ENCODE measurements at regions not wholly inside any gene's neighbourhood (a gene's known extent, or its start where the extent isn't known, plus 50 kb on each side); places are given as distances from the start of the nearest gene placed in this dataset.

GRCh38 chr21:27424601-27425000, 457.7 kb upstream of the ADAMTS5 start:
- no peak for DNase-seq (ENCODE audit: low read depth in 1 of 2, low spot score in 1 of 2)

- no peak for DNase-seq (ENCODE audit: low read depth in 1 of 2, low spot score in 1 of 2)
These were observed 457.2 kb upstream of the ADAMTS5 start for GRCh38 chr21:27423906-27424595.

- no peak for DNase-seq (ENCODE audit: low read depth in 1 of 2, low spot score in 1 of 2)
These were observed 456.1 kb upstream of the ADAMTS5 start for GRCh38 chr21:27423038-27423437.

- DNase-seq (ENCODE audit: low read depth in 1 of 2, low spot score in 1 of 2), result no peak
These were observed 455.5 kb upstream of the ADAMTS5 start for GRCh38 chr21:27422435-27422834.

- no peak for DNase-seq (ENCODE audit: low read depth in 1 of 2, low spot score in 1 of 2)
These were observed 454.8 kb upstream of the ADAMTS5 start for GRCh38 chr21:27421654-27422053.

- no peak for DNase-seq (ENCODE audit: low read depth in 1 of 2, low spot score in 1 of 2)
These were observed 452.3 kb upstream of the ADAMTS5 start for GRCh38 chr21:27419153-27419552.

GRCh38 chr21:27418346-27418745, 451.5 kb upstream of the ADAMTS5 start:
- no peak for DNase-seq (ENCODE audit: low read depth in 1 of 2, low spot score in 1 of 2)

- no peak for DNase-seq (ENCODE audit: low read depth in 1 of 2, low spot score in 1 of 2)
These were observed 445.6 kb upstream of the ADAMTS5 start for GRCh38 chr21:27412530-27412929.

- no peak for DNase-seq (ENCODE audit: low read depth in 1 of 2, low spot score in 1 of 2)
These were observed 441.9 kb upstream of the ADAMTS5 start for GRCh38 chr21:27408826-27409225.

GRCh38 chr21:27407271-27407670, 440.4 kb upstream of the ADAMTS5 start:
- no peak for DNase-seq (ENCODE audit: low read depth in 1 of 2, low spot score in 1 of 2)

GRCh38 chr21:27406300-27407009, 439.6 kb upstream of the ADAMTS5 start:
- no peak for DNase-seq (ENCODE audit: low read depth in 1 of 2, low spot score in 1 of 2)

GRCh38 chr21:27403011-27403410, 436.1 kb upstream of the ADAMTS5 start:
- no peak for DNase-seq (ENCODE audit: low read depth in 1 of 2, low spot score in 1 of 2)

- no peak for DNase-seq (ENCODE audit: low read depth in 1 of 2, low spot score in 1 of 2)
These were observed 433.2 kb upstream of the ADAMTS5 start for GRCh38 chr21:27400045-27400444.

- no peak for DNase-seq (ENCODE audit: low read depth in 1 of 2, low spot score in 1 of 2)
These were observed 430.7 kb upstream of the ADAMTS5 start for GRCh38 chr21:27397578-27397977.

GRCh38 chr21:27393726-27394125, 426.8 kb upstream of the ADAMTS5 start:
- no peak for DNase-seq (ENCODE audit: low read depth in 1 of 2, low spot score in 1 of 2)

- no peak for DNase-seq (ENCODE audit: low read depth in 1 of 2, low spot score in 1 of 2)
These were observed 425.1 kb upstream of the ADAMTS5 start for GRCh38 chr21:27391990-27392389.

- no peak for DNase-seq (ENCODE audit: low read depth in 1 of 2, low spot score in 1 of 2)
These were observed 423.5 kb upstream of the ADAMTS5 start for GRCh38 chr21:27390384-27390783.

- DNase-seq (ENCODE audit: low read depth in 1 of 2, low spot score in 1 of 2), result no peak
These were observed 421.9 kb upstream of the ADAMTS5 start for GRCh38 chr21:27388825-27389224.

- no peak for DNase-seq (ENCODE audit: low read depth in 1 of 2, low spot score in 1 of 2)
These were observed 415.5 kb upstream of the ADAMTS5 start for GRCh38 chr21:27382404-27382803.

GRCh38 chr21:27380303-27380702, 413.4 kb upstream of the ADAMTS5 start:
- DNase-seq (ENCODE audit: low read depth in 1 of 2, low spot score in 1 of 2), result no peak

- no peak for DNase-seq (ENCODE audit: low read depth in 1 of 2, low spot score in 1 of 2)
These were observed 412.5 kb upstream of the ADAMTS5 start for GRCh38 chr21:27379354-27379753.

GRCh38 chr21:27372381-27372780, 405.5 kb upstream of the ADAMTS5 start:
- no peak for DNase-seq (ENCODE audit: low read depth in 1 of 2, low spot score in 1 of 2)

- no peak for DNase-seq (ENCODE audit: low read depth in 1 of 2, low spot score in 1 of 2)
These were observed 405.1 kb upstream of the ADAMTS5 start for GRCh38 chr21:27371975-27372331.
